K562 (cell line): ENCODE measurements at regions not wholly inside any gene's neighbourhood (a gene's known extent, or its start where the extent isn't known, plus 50 kb on each side); places are given as distances from the start of the nearest gene placed in this dataset.

Source experiments
- ATAC-seq: fragments of 200-7000 bp; cut with Tn5 transposase; 3 replicates; pipeline ENCODE4 v1.9.1; 2020; ENCODE audit warnings: moderate library complexity
- BruUV-seq: library from RNA; stranded (reverse); fragments of 400-500 nt; replicated peaks from 2 replicates; lab custom pipeline; 2021; lab: Mats Ljungman, UMichigan
- CTCF ChIA-PET: fragments of 300-600 bp; formaldehyde crosslinking; extraction: SDS; loops from one replicate; lab custom pipeline; 2021; ENCODE audit warnings: low intra/inter-chr PET ratio; lab: Yijun Ruan, JAX
- POLR2A ChIA-PET: fragments of 300-600, 350-650 bp; sonication (Branson Sonifier 250); formaldehyde crosslinking; extraction: SDS; loops from one replicate; lab custom pipeline; 2021; ENCODE audit warnings: antibody characterized with exemption, inconsistent platforms; lab: Yijun Ruan, JAX
- DNase-seq, 4 experiments: peaks; one replicate each; pipeline versions ENCODE4 v3.0.0 to v3.0.0-alpha.2; 2011 to 2018; ENCODE audit warnings: low spot score in 3 of 4, mixed read lengths in 3 of 4; ENCODE audit errors: extremely low read depth in 1 of 4
- FAIRE-seq: peaks from 2 replicates; lab custom pipeline; 2011; peaks lifted over from hg19 to GRCh38; lab: Jason Lieb, UNC
- H2AFZ ChIP-seq: 2 replicates; pipeline ENCODE4 v1.6.0; 2011; ENCODE audit warnings: low read depth, low read length, control low read depth, inconsistent platforms
- H3K27ac ChIP-seq: fragments of 200-600 bp; 3 replicates; pipeline ENCODE4 v1.8.0; 2011; ENCODE audit warnings: low read depth, mild to moderate bottlenecking, control low read depth, inconsistent platforms, low read length, moderate library complexity, mixed read lengths; ENCODE audit errors: extremely low read depth
- H3K27me3 ChIP-seq, 2 experiments: fragments of 300-600 bp in 1 of 2; 2 replicates in 1 of 2; 3 replicates in 1 of 2; pipeline versions ENCODE4 v1.6.0 to v1.8.0; 2011; ENCODE audit warnings: inconsistent platforms in 2 of 2, low read length in 2 of 2, mild to moderate bottlenecking in 1 of 2, mixed read lengths in 1 of 2, moderate library complexity in 1 of 2; ENCODE audit not compliant: control insufficient read depth in 2 of 2, insufficient read depth in 2 of 2
- H3K36me3 ChIP-seq: fragments of 300-600 bp; 3 replicates; pipeline ENCODE4 v1.8.0; 2011; ENCODE audit warnings: mild to moderate bottlenecking, low read length, inconsistent platforms; ENCODE audit not compliant: control insufficient read depth, insufficient read depth
- H3K4me1 ChIP-seq, 2 experiments: fragments of 200-600 bp in 1 of 2; replicated peaks in 1 of 2; 2 replicates in 1 of 2; 3 replicates in 1 of 2; pipeline versions ENCODE4 v1.5.1 to v1.8.0; 2011; ENCODE audit warnings: inconsistent platforms in 2 of 2, low read length in 2 of 2, mild to moderate bottlenecking in 1 of 2, mixed read lengths in 1 of 2, moderate library complexity in 1 of 2; ENCODE audit not compliant: control insufficient read depth in 2 of 2, insufficient read depth in 2 of 2
- H3K4me2 ChIP-seq: 2 replicates; pipeline ENCODE4 v1.6.1; 2011; ENCODE audit warnings: low read length, control low read depth, inconsistent platforms, mixed read lengths; ENCODE audit not compliant: insufficient read depth
- H3K4me3 ChIP-seq: fragments of 200-600 bp; sonication (generic), shearing (Covaris generic); 2 replicates; pipeline ENCODE4 v1.5.1; 2016; ENCODE audit warnings: control low read depth, inconsistent platforms
- H3K79me2 ChIP-seq: fragments of 200-600 bp; 3 replicates; pipeline ENCODE4 v1.8.0; 2011; ENCODE audit warnings: low read length, inconsistent platforms; ENCODE audit not compliant: control insufficient read depth, insufficient read depth
- H3K9ac ChIP-seq, 2 experiments: 2 replicates each; pipeline versions ENCODE4 v1.6.0 to v1.6.1; 2011; ENCODE audit warnings: low read depth in 2 of 2, low read length in 2 of 2, control low read depth in 1 of 2, inconsistent platforms in 1 of 2, mild to moderate bottlenecking in 1 of 2, mixed read lengths in 1 of 2; ENCODE audit not compliant: insufficient read depth in 1 of 2
- H3K9me1 ChIP-seq: one replicate; pipeline ENCODE4 v1.6.0; 2011; ENCODE audit warnings: inconsistent platforms, mild to moderate bottlenecking, low read length, moderate library complexity; ENCODE audit not compliant: control insufficient read depth, insufficient read depth
- H3K9me3 ChIP-seq: replicated peaks from 2 replicates; pipeline ENCODE4 v1.5.1; 2011; ENCODE audit warnings: low read depth, low read length, inconsistent platforms; ENCODE audit not compliant: control insufficient read depth, insufficient read depth
- H4K20me1 ChIP-seq: replicated peaks from 2 replicates; pipeline ENCODE4 v1.6.1; 2011; ENCODE audit warnings: low read length, inconsistent platforms, mixed read lengths; ENCODE audit not compliant: control insufficient read depth, insufficient read depth
- BRD9 ChIP-seq: fragments of 450-650 bp; IDR thresholded peaks from 2 replicates; pipeline ENCODE4 v1.6.1; 2018; ENCODE audit warnings: low read depth; ENCODE audit not compliant: partially characterized antibody
- C11orf30 ChIP-seq: fragments of 450-650 bp; IDR thresholded peaks from 2 replicates; pipeline ENCODE4 v1.6.1; 2016; ENCODE audit warnings: low read depth, mild to moderate bottlenecking
- CHD4 ChIP-seq: fragments of 200-600 bp; sonication (generic); IDR thresholded peaks from 3 replicates; pipeline ENCODE4 v1.6.1; 2012; ENCODE audit warnings: low read depth, mild to moderate bottlenecking, mixed read lengths, low read length, inconsistent platforms; ENCODE audit not compliant: insufficient read depth, insufficient replicate concordance, poor library complexity, severe bottlenecking
- CSDE1 ChIP-seq, 2 experiments: fragments of 450-650 bp; IDR thresholded peaks; 2 replicates each; pipeline ENCODE4 v1.6.1; 2016; ENCODE audit warnings: mild to moderate bottlenecking in 1 of 2
- DIDO1 ChIP-seq: fragments of 450-650 bp; IDR thresholded peaks from 2 replicates; pipeline ENCODE4 v1.6.1; 2016; ENCODE audit warnings: low read depth, missing biosample characterization, missing genetic modification characterization
- EHMT2 ChIP-seq: fragments of 450-650 bp; IDR thresholded peaks from 2 replicates; pipeline ENCODE4 v1.6.1; 2018; ENCODE audit warnings: antibody characterized with exemption
- GABPB2 ChIP-seq: fragments of 250-450 bp; sonication (Bioruptor Pico); conservative IDR thresholded peaks from 2 replicates; pipeline ENCODE4 v1.5.1; 2021; ENCODE audit warnings: mild to moderate bottlenecking
- NELFE ChIP-seq: IDR thresholded peaks from 2 replicates; pipeline ENCODE4 v1.6.1; 2011; ENCODE audit warnings: mild to moderate bottlenecking; ENCODE audit not compliant: insufficient read depth, insufficient read length
- PHB ChIP-seq: fragments of 250-450 bp; sonication (Bioruptor Pico); IDR thresholded peaks from 2 replicates; pipeline ENCODE4 v1.5.0; 2021
- RFX7 ChIP-seq: fragments of 250-450 bp; sonication (Bioruptor Pico); IDR thresholded peaks from 2 replicates; pipeline ENCODE4 v1.5.1; 2021; ENCODE audit warnings: mild to moderate bottlenecking
- ZNF766 ChIP-seq: fragments of 200-800 bp; sonication (Bioruptor generic); conservative IDR thresholded peaks from 2 replicates; pipeline ENCODE4 v1.6.1; 2016; ENCODE audit warnings: missing genetic modification characterization, missing compliant biosample characterization
- ZNF785 ChIP-seq: fragments of 250-450 bp; sonication (Bioruptor Pico); IDR thresholded peaks from 2 replicates; pipeline ENCODE4 v1.4.0; 2020; ENCODE audit warnings: mild to moderate bottlenecking
- WGBS: fragments of 100-300 bp; shearing (Covaris generic); methylation state at CpG from one replicate; pipeline ENCODE4 v1.1.6; 2016; ENCODE audit warnings: low coverage, mixed read lengths; ENCODE audit not compliant: insufficient coverage; ENCODE audit errors: missing lambda C conversion rate; 5-methylcytosine and 5-hydroxymethylcytosine counted together
- in situ Hi-C: fragments of 300-500 bp; cut with MboI; formaldehyde crosslinking; loops from 4 replicates; pipeline ENCODE4 v1.15.0; 2018; ENCODE audit warnings: inconsistent platforms, mixed read lengths
- intact Hi-C: fragments of 100-400 bp; cut with micrococcal nuclease; formaldehyde crosslinking; loops from 2 replicates; pipeline ENCODE4 v1.14.2; 2022
- TF ChIP-seq, protein P1 (sequence below): sonication (generic); formaldehyde crosslinking; IDR thresholded peaks from 2 replicates; pipeline ENCODE4 v1.8.1; 2023; ENCODE audit warnings: mild to moderate bottlenecking, missing genetic modification reagents
- TF ChIP-seq, protein P2 (sequence below): fragments of 150-350 bp; IDR thresholded peaks from 2 replicates; pipeline ENCODE4 v1.6.1; 2014; ENCODE audit warnings: low read depth, mild to moderate bottlenecking, low read length, borderline replicate concordance

DNA sequence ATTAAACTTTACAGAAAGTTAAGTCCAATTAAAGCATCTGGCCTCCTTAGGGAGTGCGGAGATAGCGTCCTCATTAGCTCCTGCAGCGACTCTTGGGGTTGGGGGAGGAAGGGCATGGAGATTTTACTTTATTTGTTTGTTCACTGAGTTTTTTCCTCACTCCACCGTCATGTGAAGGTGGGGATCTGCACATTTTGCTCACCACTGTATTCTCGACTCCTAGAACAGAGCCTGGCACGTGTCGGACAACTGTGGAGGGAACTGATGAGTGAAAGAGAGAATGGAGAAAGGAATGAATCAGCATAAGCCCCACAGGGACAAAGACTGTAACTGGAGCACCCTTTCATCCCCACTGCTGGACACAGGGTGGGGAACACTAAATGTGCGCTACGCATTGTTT lies 205.1 kb upstream of the TSHZ3 start:
- no peaks in the 10 kb centered on the region for H3K79me2 ChIP-seq
- H4K20me1 ChIP-seq, result no peaks in the 10 kb centered on the region
- ChIA-PET POLR2A (no interaction called here), CTCF (no interaction called here)
- DNase-seq (no peak), ATAC-seq (no peak)
- H3K27me3 ChIP-seq, result no peaks in the 10 kb centered on the region; a peak in 1 of 5 replicates
- no peaks in the 10 kb centered on the region; a peak in 1 of 5 replicates for H3K4me1 ChIP-seq
- WGBS, result 2% methylated on average over 9 of the region's 9 CpGs
- no peaks in the 10 kb centered on the region for H3K36me3 ChIP-seq
- intact Hi-C loops, result no loop called here
- no peak overlapping the region for H2AFZ ChIP-seq
- no peak overlapping the region for H3K4me2 ChIP-seq
- H3K27ac ChIP-seq, result no peak overlapping the region
- no peak overlapping the region for H3K4me3 ChIP-seq
- TF ChIP-seq C11orf30 (no peak), BRD9 (no peak), PHB (CRISPR knock-in tag) (no peak), ZNF785 (CRISPR knock-in tag) (no peak), DIDO1 (no peak), EHMT2 (no peak), ZNF766 (no peak), CHD4 (no peak), NELFE (no peak), GABPB2 (CRISPR knock-in tag) (no peak), CSDE1 (IDR thresholded peaks at IDR 0.05) (no peak), RFX7 (no peak)
- TF ChIP-seq, protein P1, sequence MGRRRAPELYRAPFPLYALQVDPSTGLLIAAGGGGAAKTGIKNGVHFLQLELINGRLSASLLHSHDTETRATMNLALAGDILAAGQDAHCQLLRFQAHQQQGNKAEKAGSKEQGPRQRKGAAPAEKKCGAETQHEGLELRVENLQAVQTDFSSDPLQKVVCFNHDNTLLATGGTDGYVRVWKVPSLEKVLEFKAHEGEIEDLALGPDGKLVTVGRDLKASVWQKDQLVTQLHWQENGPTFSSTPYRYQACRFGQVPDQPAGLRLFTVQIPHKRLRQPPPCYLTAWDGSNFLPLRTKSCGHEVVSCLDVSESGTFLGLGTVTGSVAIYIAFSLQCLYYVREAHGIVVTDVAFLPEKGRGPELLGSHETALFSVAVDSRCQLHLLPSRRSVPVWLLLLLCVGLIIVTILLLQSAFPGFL (CRISPR knock-in tag), result no peak
- TF ChIP-seq, protein P2, sequence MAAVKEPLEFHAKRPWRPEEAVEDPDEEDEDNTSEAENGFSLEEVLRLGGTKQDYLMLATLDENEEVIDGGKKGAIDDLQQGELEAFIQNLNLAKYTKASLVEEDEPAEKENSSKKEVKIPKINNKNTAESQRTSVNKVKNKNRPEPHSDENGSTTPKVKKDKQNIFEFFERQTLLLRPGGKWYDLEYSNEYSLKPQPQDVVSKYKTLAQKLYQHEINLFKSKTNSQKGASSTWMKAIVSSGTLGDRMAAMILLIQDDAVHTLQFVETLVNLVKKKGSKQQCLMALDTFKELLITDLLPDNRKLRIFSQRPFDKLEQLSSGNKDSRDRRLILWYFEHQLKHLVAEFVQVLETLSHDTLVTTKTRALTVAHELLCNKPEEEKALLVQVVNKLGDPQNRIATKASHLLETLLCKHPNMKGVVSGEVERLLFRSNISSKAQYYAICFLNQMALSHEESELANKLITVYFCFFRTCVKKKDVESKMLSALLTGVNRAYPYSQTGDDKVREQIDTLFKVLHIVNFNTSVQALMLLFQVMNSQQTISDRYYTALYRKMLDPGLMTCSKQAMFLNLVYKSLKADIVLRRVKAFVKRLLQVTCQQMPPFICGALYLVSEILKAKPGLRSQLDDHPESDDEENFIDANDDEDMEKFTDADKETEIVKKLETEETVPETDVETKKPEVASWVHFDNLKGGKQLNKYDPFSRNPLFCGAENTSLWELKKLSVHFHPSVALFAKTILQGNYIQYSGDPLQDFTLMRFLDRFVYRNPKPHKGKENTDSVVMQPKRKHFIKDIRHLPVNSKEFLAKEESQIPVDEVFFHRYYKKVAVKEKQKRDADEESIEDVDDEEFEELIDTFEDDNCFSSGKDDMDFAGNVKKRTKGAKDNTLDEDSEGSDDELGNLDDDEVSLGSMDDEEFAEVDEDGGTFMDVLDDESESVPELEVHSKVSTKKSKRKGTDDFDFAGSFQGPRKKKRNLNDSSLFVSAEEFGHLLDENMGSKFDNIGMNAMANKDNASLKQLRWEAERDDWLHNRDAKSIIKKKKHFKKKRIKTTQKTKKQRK, result no peak
- TF ChIP-seq, all 486 proteins: peak for 0
- Histone ChIP-seq H3K9me1 (peaks cover 3% of the 10 kb centered on the region), H3K9me3 (no peaks in the 10 kb centered on the region), H3K9ac (no peak overlapping the region)
- in situ Hi-C loops, result no loop called here
- BruUV-seq, result no TSS peak
- no peak for FAIRE-seq
